GM23338 (cell line): ENCODE measurements at regions not wholly inside any gene's neighbourhood (a gene's known extent, or its start where the extent isn't known, plus 50 kb on each side); places are given as distances from the start of the nearest gene placed in this dataset.

Experiments used
- ATAC-seq: fragments of 200-7000 bp; cut with Tn5 transposase; 3 replicates; pipeline ENCODE4 v1.9.1; 2020
- DNase-seq: peaks from one replicate; pipeline ENCODE4 v3.0.0-alpha.2; 2015; ENCODE audit warnings: low spot score
- H2AFZ ChIP-seq: fragments of 200-600 bp; sonication (generic); 2 replicates; pipeline ENCODE4 v1.8.0; 2016; ENCODE audit warnings: antibody characterized with exemption, mild to moderate bottlenecking, moderate library complexity
- H3F3A ChIP-seq: fragments of 200-600 bp; sonication (generic); replicated peaks from 2 replicates; pipeline ENCODE4 v1.8.0; 2017; ENCODE audit warnings: antibody characterized with exemption, mixed run types, low read depth
- H3K27ac ChIP-seq: fragments of 200-600 bp; sonication (generic); 2 replicates; pipeline ENCODE4 v1.6.1; 2016; ENCODE audit warnings: low read depth
- H3K27me3 ChIP-seq: fragments of 200-600 bp; sonication (generic); 2 replicates; pipeline ENCODE4 v1.8.0; 2016; ENCODE audit warnings: mild to moderate bottlenecking, mixed run types, moderate library complexity; ENCODE audit not compliant: insufficient read depth
- H3K36me3 ChIP-seq: fragments of 200-600 bp; sonication (generic); 2 replicates; pipeline ENCODE4 v1.8.0; 2016; ENCODE audit warnings: mild to moderate bottlenecking; ENCODE audit not compliant: insufficient read depth
- H3K4me1 ChIP-seq: fragments of 200-600 bp; sonication (generic); 2 replicates; pipeline ENCODE4 v1.8.0; 2016; ENCODE audit warnings: mild to moderate bottlenecking, moderate library complexity; ENCODE audit not compliant: insufficient read depth
- H3K4me2 ChIP-seq: fragments of 200-600 bp; sonication (generic); 2 replicates; pipeline ENCODE4 v1.7.1; 2017; ENCODE audit warnings: mixed run types
- H3K4me3 ChIP-seq: fragments of 200-600 bp; sonication (generic); 2 replicates; pipeline ENCODE4 v1.6.1; 2016; ENCODE audit warnings: mixed run types
- H3K79me2 ChIP-seq: fragments of 200-600 bp; sonication (generic); replicated peaks from 2 replicates; pipeline ENCODE4 v1.8.0; 2017; ENCODE audit warnings: mild to moderate bottlenecking; ENCODE audit not compliant: insufficient read depth
- H3K9me2 ChIP-seq: fragments of 200-600 bp; sonication (generic); 2 replicates; pipeline ENCODE4 v1.8.0; 2017; ENCODE audit not compliant: insufficient read depth
- H4K20me1 ChIP-seq: fragments of 200-600 bp; sonication (generic); replicated peaks from 2 replicates; pipeline ENCODE4 v1.8.0; 2017; ENCODE audit warnings: mild to moderate bottlenecking; ENCODE audit not compliant: insufficient read depth
- H3K27ac Mint-ChIP-seq: 2 replicates; pipeline ENCODE4 v1.8.0; 2020; ENCODE audit warnings: inconsistent platforms, mild to moderate bottlenecking, moderate library complexity, mixed read lengths
- H3K27me3 Mint-ChIP-seq: 3 replicates; pipeline ENCODE4 v1.8.0; 2022; ENCODE audit warnings: low read depth, mild to moderate bottlenecking, moderate library complexity, mixed read lengths, inconsistent platforms; ENCODE audit not compliant: insufficient read depth, poor library complexity
- H3K36me3 Mint-ChIP-seq: 3 replicates; pipeline ENCODE4 v1.8.0; 2021; ENCODE audit warnings: low read depth, mild to moderate bottlenecking, inconsistent platforms, moderate library complexity, mixed read lengths
- H3K4me1 Mint-ChIP-seq: 3 replicates; pipeline ENCODE4 v1.8.0; 2020; ENCODE audit warnings: mild to moderate bottlenecking, inconsistent platforms, mixed read lengths
- H3K4me3 Mint-ChIP-seq: 3 replicates; pipeline ENCODE4 v1.8.0; 2021; ENCODE audit warnings: moderate library complexity, mild to moderate bottlenecking, inconsistent platforms, mixed read lengths
- H3K9me3 Mint-ChIP-seq: 3 replicates; pipeline ENCODE4 v1.8.0; 2020; ENCODE audit warnings: moderate library complexity, mild to moderate bottlenecking, inconsistent platforms, mixed read lengths
- CREB1 ChIP-seq: fragments of 250-450 bp; sonication (Bioruptor Pico); IDR thresholded peaks from 2 replicates; pipeline ENCODE4 v1.5.0; 2020; ENCODE audit warnings: low read depth, mild to moderate bottlenecking, moderate library complexity
- ETS1 ChIP-seq: IDR thresholded peaks from 2 replicates; pipeline ENCODE4 v1.6.1; 2016; ENCODE audit warnings: antibody characterized with exemption
- EZH2 ChIP-seq: fragments of 200-600 bp; sonication (generic); IDR thresholded peaks from one replicate; pipeline ENCODE4 v1.8.0; 2017; ENCODE audit warnings: antibody characterized with exemption, mild to moderate bottlenecking, low read depth; ENCODE audit not compliant: unreplicated experiment
- EZH2phosphoT487 ChIP-seq: fragments of 200-600 bp; sonication (generic); IDR thresholded peaks from one replicate; pipeline ENCODE4 v1.8.1; 2018; ENCODE audit warnings: antibody characterized with exemption; ENCODE audit not compliant: unreplicated experiment
- JUNB ChIP-seq: IDR thresholded peaks from one replicate; pipeline ENCODE4 v1.6.1; 2016; ENCODE audit warnings: antibody characterized with exemption; ENCODE audit not compliant: unreplicated experiment
- NANOG ChIP-seq: IDR thresholded peaks from 2 replicates; pipeline ENCODE4 v1.6.1; 2016; ENCODE audit warnings: antibody characterized with exemption, borderline replicate concordance
- POLR2AphosphoS5 ChIP-seq: IDR thresholded peaks from 2 replicates; pipeline ENCODE4 v1.6.1; 2016; ENCODE audit warnings: antibody characterized with exemption, low read depth
- STAT1 ChIP-seq: IDR thresholded peaks from one replicate; pipeline ENCODE4 v1.6.1; 2016; ENCODE audit warnings: antibody characterized with exemption; ENCODE audit not compliant: unreplicated experiment
- ZNF114 ChIP-seq: fragments of 250-450 bp; sonication (Bioruptor Pico); IDR thresholded peaks from 2 replicates; pipeline ENCODE4 v1.5.0; 2020; ENCODE audit warnings: mild to moderate bottlenecking, moderate library complexity
- ZNF331 ChIP-seq: fragments of 250-450 bp; sonication (Bioruptor Pico); IDR thresholded peaks from 2 replicates; pipeline ENCODE4 v1.5.0; 2020; ENCODE audit warnings: low read depth, mild to moderate bottlenecking, moderate library complexity
- ZNF462 ChIP-seq: fragments of 250-450 bp; sonication (Bioruptor Pico); IDR thresholded peaks from 2 replicates; pipeline ENCODE4 v1.5.0; 2020; ENCODE audit warnings: mild to moderate bottlenecking, moderate library complexity
- TF ChIP-seq, protein P1 (sequence below): IDR thresholded peaks from one replicate; pipeline ENCODE4 v1.6.1; 2018; ENCODE audit warnings: antibody characterized with exemption; ENCODE audit not compliant: unreplicated experiment
- TF ChIP-seq, protein P2 (sequence below), 2 experiments: fragments of 200-600 bp in 1 of 2; sonication (generic) in 1 of 2; conservative IDR thresholded peaks; 2 replicates each; pipeline versions ENCODE4 v1.5.1 to v1.6.1; 2016 to 2017; ENCODE audit warnings: antibody characterized with exemption in 2 of 2, low read depth in 2 of 2, mild to moderate bottlenecking in 2 of 2, moderate library complexity in 1 of 2

DNA sequence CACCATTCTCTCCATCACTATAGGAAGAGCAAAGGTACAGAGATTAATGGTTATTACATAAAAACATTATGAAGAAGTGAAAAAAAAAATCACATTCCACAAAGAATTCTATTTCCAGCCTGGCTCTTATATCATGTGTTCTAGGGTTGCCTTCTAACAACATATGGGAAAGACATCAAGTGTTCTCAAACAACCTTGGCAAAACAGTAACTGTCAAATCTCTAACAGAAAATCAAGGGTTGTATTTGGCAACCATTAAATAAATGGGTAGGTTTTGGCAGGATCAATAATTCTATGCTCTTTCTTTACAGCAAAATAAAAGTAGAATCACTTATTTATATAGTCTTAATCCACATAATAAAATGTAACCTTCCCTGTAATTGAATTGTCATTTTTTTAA is 728.9 kb downstream of the MAT2B start:
- H3K79me2 ChIP-seq: no peaks in the 10 kb centered on the region
- H3K4me1 Mint-ChIP-seq: peaks cover 3% of the 10 kb centered on the region; the same call in 1 of the 3 replicates
- H3K9me2 ChIP-seq: no peaks in the 10 kb centered on the region
- H3K27ac Mint-ChIP-seq: no peak overlapping the region
- peaks cover under 1% of the 10 kb centered on the region; the same call in 2 of the 3 replicates for H3K9me3 Mint-ChIP-seq
- H3K27ac ChIP-seq: no peak overlapping the region
- no peak overlapping the region for H3K4me3 ChIP-seq
- no peak for DNase-seq
- no peak overlapping the region for H2AFZ ChIP-seq
- H3K36me3 ChIP-seq: no peaks in the 10 kb centered on the region
- H3K4me3 Mint-ChIP-seq: no peak overlapping the region
- ATAC-seq: no peak
- H3K4me2 ChIP-seq: no peak overlapping the region
- H3K27me3 Mint-ChIP-seq: no peaks in the 10 kb centered on the region
- H3F3A ChIP-seq: no peaks in the 10 kb centered on the region
- H3K36me3 Mint-ChIP-seq: peaks cover 2% of the 10 kb centered on the region
- H3K4me1 ChIP-seq: no peaks in the 10 kb centered on the region
- no peaks in the 10 kb centered on the region for H4K20me1 ChIP-seq
- H3K27me3 ChIP-seq: no peaks in the 10 kb centered on the region
- TF ChIP-seq, protein P1, sequence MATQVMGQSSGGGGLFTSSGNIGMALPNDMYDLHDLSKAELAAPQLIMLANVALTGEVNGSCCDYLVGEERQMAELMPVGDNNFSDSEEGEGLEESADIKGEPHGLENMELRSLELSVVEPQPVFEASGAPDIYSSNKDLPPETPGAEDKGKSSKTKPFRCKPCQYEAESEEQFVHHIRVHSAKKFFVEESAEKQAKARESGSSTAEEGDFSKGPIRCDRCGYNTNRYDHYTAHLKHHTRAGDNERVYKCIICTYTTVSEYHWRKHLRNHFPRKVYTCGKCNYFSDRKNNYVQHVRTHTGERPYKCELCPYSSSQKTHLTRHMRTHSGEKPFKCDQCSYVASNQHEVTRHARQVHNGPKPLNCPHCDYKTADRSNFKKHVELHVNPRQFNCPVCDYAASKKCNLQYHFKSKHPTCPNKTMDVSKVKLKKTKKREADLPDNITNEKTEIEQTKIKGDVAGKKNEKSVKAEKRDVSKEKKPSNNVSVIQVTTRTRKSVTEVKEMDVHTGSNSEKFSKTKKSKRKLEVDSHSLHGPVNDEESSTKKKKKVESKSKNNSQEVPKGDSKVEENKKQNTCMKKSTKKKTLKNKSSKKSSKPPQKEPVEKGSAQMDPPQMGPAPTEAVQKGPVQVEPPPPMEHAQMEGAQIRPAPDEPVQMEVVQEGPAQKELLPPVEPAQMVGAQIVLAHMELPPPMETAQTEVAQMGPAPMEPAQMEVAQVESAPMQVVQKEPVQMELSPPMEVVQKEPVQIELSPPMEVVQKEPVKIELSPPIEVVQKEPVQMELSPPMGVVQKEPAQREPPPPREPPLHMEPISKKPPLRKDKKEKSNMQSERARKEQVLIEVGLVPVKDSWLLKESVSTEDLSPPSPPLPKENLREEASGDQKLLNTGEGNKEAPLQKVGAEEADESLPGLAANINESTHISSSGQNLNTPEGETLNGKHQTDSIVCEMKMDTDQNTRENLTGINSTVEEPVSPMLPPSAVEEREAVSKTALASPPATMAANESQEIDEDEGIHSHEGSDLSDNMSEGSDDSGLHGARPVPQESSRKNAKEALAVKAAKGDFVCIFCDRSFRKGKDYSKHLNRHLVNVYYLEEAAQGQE: no peak
- no peak for TF ChIP-seq ETS1
- TF ChIP-seq, protein P2, sequence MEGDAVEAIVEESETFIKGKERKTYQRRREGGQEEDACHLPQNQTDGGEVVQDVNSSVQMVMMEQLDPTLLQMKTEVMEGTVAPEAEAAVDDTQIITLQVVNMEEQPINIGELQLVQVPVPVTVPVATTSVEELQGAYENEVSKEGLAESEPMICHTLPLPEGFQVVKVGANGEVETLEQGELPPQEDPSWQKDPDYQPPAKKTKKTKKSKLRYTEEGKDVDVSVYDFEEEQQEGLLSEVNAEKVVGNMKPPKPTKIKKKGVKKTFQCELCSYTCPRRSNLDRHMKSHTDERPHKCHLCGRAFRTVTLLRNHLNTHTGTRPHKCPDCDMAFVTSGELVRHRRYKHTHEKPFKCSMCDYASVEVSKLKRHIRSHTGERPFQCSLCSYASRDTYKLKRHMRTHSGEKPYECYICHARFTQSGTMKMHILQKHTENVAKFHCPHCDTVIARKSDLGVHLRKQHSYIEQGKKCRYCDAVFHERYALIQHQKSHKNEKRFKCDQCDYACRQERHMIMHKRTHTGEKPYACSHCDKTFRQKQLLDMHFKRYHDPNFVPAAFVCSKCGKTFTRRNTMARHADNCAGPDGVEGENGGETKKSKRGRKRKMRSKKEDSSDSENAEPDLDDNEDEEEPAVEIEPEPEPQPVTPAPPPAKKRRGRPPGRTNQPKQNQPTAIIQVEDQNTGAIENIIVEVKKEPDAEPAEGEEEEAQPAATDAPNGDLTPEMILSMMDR (conservative IDR thresholded peaks at IDR 0.05; ENCODE audit: low read depth in 2 of 2): no peak
- TF ChIP-seq ZNF114 (CRISPR knock-in tag): no peak
- TF ChIP-seq STAT1: no peak
- TF ChIP-seq ZNF462: no peak
- TF ChIP-seq JUNB: no peak
- no peak for TF ChIP-seq EZH2
- TF ChIP-seq EZH2phosphoT487: no peak
- no peak for TF ChIP-seq NANOG
- TF ChIP-seq ZNF331: no peak
- no peak for TF ChIP-seq POLR2AphosphoS5
- TF ChIP-seq CREB1: no peak
